Inflammatory macrophage treated with lipopolysaccharide for 4 hours (primary cell): ENCODE measurements at regions not wholly inside any gene's neighbourhood (a gene's known extent, or its start where the extent isn't known, plus 50 kb on each side); places are given as distances from the start of the nearest gene placed in this dataset.
"Not testable (repeated sequence)": the region's sequence is repeated elsewhere in the genome, so short reads cannot be mapped to it uniquely, and the experiment has no call there.

Experiments
- DNase-seq: peaks from one replicate; pipeline ENCODE4 v3.0.0-alpha.2; 2020

- no peak for DNase-seq
Measured at GRCh38 chr5:89320421-89321277, 437.7 kb upstream of the MEF2C start.

- not testable (repeated sequence) for DNase-seq
Measured at GRCh38 chr5:89317838-89318237, 434.9 kb upstream of the MEF2C start.

- no peak for DNase-seq
Measured at GRCh38 chr5:89315286-89316100, 432.5 kb upstream of the MEF2C start.

DNA sequence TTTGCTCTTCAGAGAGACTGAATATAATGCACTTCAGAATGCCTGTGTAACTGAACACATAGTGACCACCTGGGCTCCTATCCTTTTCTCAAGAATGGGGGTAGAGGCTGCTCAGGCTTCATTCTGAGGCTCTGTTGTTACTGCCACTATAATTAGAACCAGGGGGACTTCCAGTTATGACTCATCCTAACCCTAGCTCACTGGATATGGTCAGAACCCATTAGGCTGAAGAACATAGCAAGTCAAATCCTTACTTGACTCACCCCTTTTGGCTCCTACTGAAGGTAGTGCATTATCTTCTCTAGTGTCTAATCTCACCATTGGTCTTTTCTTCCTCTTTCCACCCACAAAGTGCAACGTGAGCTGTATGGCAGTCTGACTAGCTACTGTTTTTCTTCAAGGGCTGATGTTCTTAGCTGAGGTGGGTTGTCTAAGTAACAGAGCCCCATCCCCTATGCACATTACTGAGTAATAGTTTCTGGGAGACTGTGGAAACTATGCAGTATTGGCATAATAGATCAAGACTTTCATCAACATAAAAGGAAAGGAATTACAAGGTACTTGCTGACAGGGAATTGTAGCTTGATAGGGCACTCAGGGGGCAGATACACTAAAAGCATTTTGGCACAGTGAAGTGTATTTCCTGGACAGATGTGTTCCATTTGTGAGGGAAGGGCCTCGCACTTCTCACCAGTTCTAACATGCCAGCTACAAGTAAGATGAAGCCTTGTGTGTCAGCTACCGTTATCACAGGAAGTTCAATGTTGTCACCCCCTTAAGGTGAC lies 431.0 kb upstream of the MEF2C start:
- DNase-seq, result peak; percentile 63

DNA sequence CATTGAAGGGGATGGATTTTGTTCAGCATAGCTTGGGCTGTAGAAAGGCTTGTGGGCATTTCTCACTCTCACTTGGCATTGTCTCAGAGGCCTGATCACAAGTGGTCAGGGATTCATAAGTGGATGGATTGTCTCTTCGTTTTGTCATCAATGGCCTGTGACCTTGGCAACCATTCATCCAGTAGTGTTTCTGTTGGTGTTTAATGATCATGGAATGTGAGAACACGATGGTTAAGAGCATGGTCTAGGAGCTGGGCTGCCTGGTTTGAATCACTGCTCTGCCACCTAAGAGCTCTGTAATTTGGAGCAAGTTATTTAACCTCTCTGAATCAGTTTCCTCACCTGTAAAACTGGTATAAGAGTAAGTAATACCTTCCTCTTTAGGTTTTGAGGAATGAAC lies 430.1 kb upstream of the MEF2C start:
- no peak for DNase-seq

GRCh38 chr5:89309268-89309667 lies 426.3 kb upstream of the MEF2C start:
- DNase-seq, result no peak

GRCh38 chr5:89308606-89309040 lies 425.6 kb upstream of the MEF2C start:
- no peak for DNase-seq

DNA sequence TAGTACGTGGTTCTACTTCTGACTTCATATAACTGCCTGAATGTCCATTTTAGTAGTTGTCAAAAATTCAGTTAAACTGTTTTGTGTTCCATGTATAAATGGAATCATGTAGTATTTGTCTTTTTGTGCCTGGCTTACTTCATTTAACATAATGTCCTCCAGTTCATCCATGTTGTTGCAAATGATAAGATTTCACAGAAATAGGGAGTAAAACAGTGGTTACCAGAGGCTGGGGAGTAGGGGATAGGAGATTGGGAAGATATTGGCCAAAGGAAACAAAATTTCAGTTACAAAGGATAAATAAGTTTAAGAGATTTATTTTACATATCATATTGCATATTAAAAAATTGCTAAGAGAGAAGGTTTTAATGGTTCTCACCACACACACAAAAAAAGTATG lies 425.0 kb upstream of the MEF2C start:
- DNase-seq, result no peak

DNA sequence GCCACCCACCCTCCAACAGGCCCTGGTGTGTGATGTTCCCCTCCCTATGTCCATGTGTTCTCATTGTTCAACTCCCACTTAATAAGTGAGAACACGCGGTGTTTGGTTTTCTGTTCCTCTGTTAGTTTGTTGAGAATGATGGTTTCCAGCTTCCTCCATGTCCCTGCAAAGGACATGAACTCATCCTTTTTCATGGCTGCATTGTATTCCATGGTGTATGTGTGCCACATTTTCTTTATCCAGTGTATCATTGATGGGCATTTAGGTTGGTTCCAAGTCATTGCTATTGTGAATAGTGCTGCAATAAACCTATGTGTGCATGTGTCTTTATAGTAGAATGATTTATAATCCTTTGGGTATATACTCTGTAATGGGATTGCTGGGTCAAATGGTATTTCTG lies 424.2 kb upstream of the MEF2C start:
- DNase-seq, result not testable (repeated sequence)

GRCh38 chr5:89303033-89303480 lies 420.1 kb upstream of the MEF2C start:
- DNase-seq, result peak; percentile 84

- peak; percentile 50 for DNase-seq
Measured at GRCh38 chr5:89302102-89302891, 419.3 kb upstream of the MEF2C start.

DNA sequence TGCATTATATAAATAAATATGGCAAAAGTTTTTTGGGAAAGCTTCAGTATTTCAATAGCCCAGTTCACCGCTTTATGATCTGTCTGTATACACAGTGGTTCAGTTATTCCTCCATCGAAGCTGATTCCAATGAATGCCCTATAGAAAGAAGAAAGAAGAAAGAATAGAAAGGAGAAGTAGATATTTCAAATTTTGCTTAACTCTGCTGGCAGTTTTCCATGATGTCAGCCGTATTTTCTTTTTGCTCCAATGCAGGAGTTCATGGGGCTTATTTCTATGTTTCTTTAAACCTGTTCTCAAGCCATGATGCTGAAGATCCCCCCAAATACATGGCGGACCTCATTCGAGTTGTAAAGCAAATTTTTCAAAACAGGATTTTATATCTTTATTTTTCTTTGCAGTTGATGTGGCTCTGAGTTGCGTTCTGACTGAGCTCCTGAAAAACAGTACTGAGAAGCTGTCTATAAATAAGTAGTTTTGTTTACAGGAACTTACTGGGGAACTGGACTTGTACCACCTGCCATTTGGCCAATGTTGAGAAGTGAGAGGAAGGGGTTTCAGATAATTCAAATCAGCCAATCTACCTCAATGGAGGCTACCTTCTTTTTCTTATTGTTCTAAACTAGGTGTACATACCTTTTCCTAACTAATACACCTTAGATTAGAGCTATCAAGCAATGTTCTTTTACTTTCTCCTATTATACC lies 418.5 kb upstream of the MEF2C start:
- DNase-seq, result peak; percentile 40

GRCh38 chr5:89300426-89300970 lies 417.5 kb upstream of the MEF2C start:
- no peak for DNase-seq

GRCh38 chr5:89299998-89300397 lies 417.0 kb upstream of the MEF2C start:
- no peak for DNase-seq

DNA sequence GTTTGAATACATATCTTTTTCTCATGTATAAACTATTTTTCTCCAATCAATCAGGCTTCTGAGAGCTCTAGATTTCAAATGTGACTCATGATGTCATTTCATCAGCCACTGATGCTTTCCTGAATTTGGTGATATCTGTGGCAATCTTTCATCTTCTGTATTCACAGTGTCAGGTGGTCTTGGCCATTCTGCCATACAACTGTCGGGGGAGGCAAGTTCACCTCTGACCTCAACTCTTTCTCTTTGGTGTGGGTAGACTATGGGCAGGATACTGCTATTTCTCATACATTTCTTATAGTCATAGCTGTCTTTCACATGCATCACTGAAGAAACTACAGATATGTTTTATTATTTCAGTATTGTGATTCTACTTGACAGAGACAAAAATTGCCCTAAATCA lies 414.1 kb upstream of the MEF2C start:
- peak; percentile 42 for DNase-seq

DNA sequence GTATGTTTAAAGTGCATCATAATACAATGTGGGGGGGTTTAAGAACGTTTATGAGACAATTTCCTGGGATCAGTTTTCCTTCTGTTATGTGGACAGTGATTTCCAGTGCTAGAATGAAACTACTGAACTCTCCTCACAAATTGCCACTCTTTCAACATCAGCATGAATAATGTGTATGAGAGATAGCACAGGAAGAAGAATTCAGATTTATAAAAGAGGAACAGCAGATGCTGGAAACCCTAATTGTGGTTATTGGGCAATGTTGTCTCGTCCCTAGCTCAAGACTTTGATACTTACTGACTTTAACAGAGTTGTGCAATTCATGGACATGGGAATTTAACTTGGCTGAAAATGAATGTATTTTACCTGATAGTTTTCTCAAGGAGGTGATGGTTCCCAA lies 410.8 kb upstream of the MEF2C start:
- peak; percentile 97 for DNase-seq

DNA sequence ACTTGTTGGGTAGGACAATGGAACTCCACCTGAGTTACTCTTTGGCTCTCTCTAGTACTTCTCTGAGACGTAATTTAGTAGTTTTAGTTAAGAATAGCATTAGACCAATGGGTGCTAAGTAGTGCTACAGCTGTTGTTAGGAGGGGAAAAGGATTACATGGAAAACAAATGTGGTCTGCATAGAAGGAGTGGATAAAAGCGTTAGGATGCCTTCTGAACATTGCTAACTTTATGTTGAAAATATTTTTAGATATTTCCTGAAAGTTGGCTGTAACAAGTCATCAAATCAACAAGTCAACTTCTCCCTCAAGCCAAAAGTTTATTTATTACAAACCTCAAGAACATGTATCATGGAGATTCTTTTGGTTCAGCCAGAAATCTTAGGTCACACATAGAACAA lies 409.5 kb upstream of the MEF2C start:
- no peak for DNase-seq

- DNase-seq, result no peak
Measured at GRCh38 chr5:89289604-89290003, 406.6 kb upstream of the MEF2C start.

GRCh38 chr5:89287964-89288363 lies 405.0 kb upstream of the MEF2C start:
- DNase-seq, result no peak

- DNase-seq, result no peak
Measured at GRCh38 chr5:89286320-89286719, 403.3 kb upstream of the MEF2C start.
